ENCODE measurements at regions not wholly inside any gene's neighbourhood (a gene's known extent, or its start where the extent isn't known, plus 50 kb on each side); places are given as distances from the start of the nearest gene placed in this dataset.
"Not testable (repeated sequence)": the region's sequence is repeated elsewhere in the genome, so short reads cannot be mapped to it uniquely, and the experiment has no call there.

GRCh38 chr7:65798111-65799075 is 74.5 kb upstream of the VKORC1L1 start:
- Histone ChIP-seq H3K4me3 (no peak overlapping the region), H3K4me1 (no peaks in the 10 kb centered on the region), H3K9me3 (no peaks in the 10 kb centered on the region), H3K36me3 (no peaks in the 10 kb centered on the region), H3K27ac (no peak overlapping the region), H3K27me3 (no peaks in the 10 kb centered on the region)
- intact Hi-C loops (cut with DNase I; ENCODE audit: low total_unique reads) = no loop called here
- no peak for DNase-seq (ENCODE audit: low spot score in 2 of 2)
- no peak for TF ChIP-seq CTCF (IDR thresholded peaks at IDR 0.05)
- TF ChIP-seq POLR2AphosphoS5 (IDR thresholded peaks at IDR 0.05) = no peak
- TF ChIP-seq POLR2A (IDR thresholded peaks at IDR 0.05) = no peak

- H3K27ac ChIP-seq; H3K9me3 ChIP-seq; H3K4me1 ChIP-seq; H3K36me3 ChIP-seq; H3K4me3 ChIP-seq; intact Hi-C loops (cut with DNase I; ENCODE audit: low total_unique reads); DNase-seq (ENCODE audit: low spot score in 2 of 2); H3K27me3 ChIP-seq: not testable (repeated sequence)
Observed at GRCh38 chr7:65800191-65800590, 72.7 kb upstream of the VKORC1L1 start.

- TF ChIP-seq POLR2AphosphoS5 (IDR thresholded peaks at IDR 0.05) = no peak
- no peak for TF ChIP-seq CTCF (IDR thresholded peaks at IDR 0.05)
- no peak for TF ChIP-seq POLR2A (IDR thresholded peaks at IDR 0.05)
- intact Hi-C loops (cut with DNase I; ENCODE audit: low total_unique reads) = no loop called here
- H3K4me3 ChIP-seq = no peak overlapping the region
- H3K27ac ChIP-seq = no peak overlapping the region
- no peaks in the 10 kb centered on the region for H3K36me3 ChIP-seq
- no peak for DNase-seq (ENCODE audit: low spot score in 2 of 2)
- no peaks in the 10 kb centered on the region for H3K9me3 ChIP-seq
- no peaks in the 10 kb centered on the region for H3K27me3 ChIP-seq
- no peaks in the 10 kb centered on the region for H3K4me1 ChIP-seq
Observed at GRCh38 chr7:65800890-65801341, 72.0 kb upstream of the VKORC1L1 start.

- intact Hi-C loops (cut with DNase I; ENCODE audit: low total_unique reads) = no loop called here
- TF ChIP-seq CTCF (IDR thresholded peaks at IDR 0.05) (no peak), POLR2A (IDR thresholded peaks at IDR 0.05) (no peak), POLR2AphosphoS5 (IDR thresholded peaks at IDR 0.05) (no peak)
- H3K36me3 ChIP-seq = no peaks in the 10 kb centered on the region
- no peaks in the 10 kb centered on the region for H3K9me3 ChIP-seq
- no peak for DNase-seq (ENCODE audit: low spot score in 2 of 2)
- H3K27ac ChIP-seq = no peak overlapping the region
- no peaks in the 10 kb centered on the region for H3K4me1 ChIP-seq
- no peaks in the 10 kb centered on the region for H3K27me3 ChIP-seq
- no peak overlapping the region for H3K4me3 ChIP-seq
Observed at GRCh38 chr7:65804887-65805286, 68.0 kb upstream of the VKORC1L1 start.

- intact Hi-C loops (cut with DNase I; ENCODE audit: low total_unique reads) = not testable (repeated sequence)
Observed at GRCh38 chr7:65807067-65807466, 65.8 kb upstream of the VKORC1L1 start.

GRCh38 chr7:65809259-65809981 is 63.5 kb upstream of the VKORC1L1 start:
- no peak for TF ChIP-seq CTCF (IDR thresholded peaks at IDR 0.05)
- no peak for TF ChIP-seq POLR2AphosphoS5 (IDR thresholded peaks at IDR 0.05)
- no peak for TF ChIP-seq POLR2A (IDR thresholded peaks at IDR 0.05)
- H3K27me3 ChIP-seq = no peaks in the 10 kb centered on the region
- H3K27ac ChIP-seq = no peak overlapping the region
- H3K36me3 ChIP-seq = no peaks in the 10 kb centered on the region
- intact Hi-C loops (cut with DNase I; ENCODE audit: low total_unique reads) = no loop called here
- no peaks in the 10 kb centered on the region for H3K4me1 ChIP-seq
- H3K9me3 ChIP-seq = no peaks in the 10 kb centered on the region
- DNase-seq (ENCODE audit: low spot score in 2 of 2) = no peak
- no peak overlapping the region for H3K4me3 ChIP-seq

More at GRCh38 chr7:65807067-65807466, 65.8 kb upstream of the VKORC1L1 start:
- not testable (repeated sequence) for H3K4me1 ChIP-seq; H3K36me3 ChIP-seq; H3K27ac ChIP-seq; H3K4me3 ChIP-seq; DNase-seq (ENCODE audit: low spot score in 2 of 2); H3K27me3 ChIP-seq; H3K9me3 ChIP-seq

Data from breast epithelium (tissue), 4 donors.